Keratinocyte (primary cell): ENCODE measurements at regions not wholly inside any gene's neighbourhood (a gene's known extent, or its start where the extent isn't known, plus 50 kb on each side); places are given as distances from the start of the nearest gene placed in this dataset.

Experiments used
- DNase-seq: peaks from one replicate; pipeline ENCODE4 v3.0.0-alpha.2; 2011; ENCODE audit warnings: low read depth, missing footprints, low spot score
- FAIRE-seq: peaks from 2 replicates; lab custom pipeline; 2011; peaks lifted over from hg19 to GRCh38; lab: Jason Lieb, UNC
- H2AFZ ChIP-seq: 2 replicates; pipeline ENCODE4 v1.6.0; 2012; ENCODE audit warnings: low read length, control low read depth, inconsistent platforms; ENCODE audit not compliant: control insufficient read depth
- H3K27ac ChIP-seq: 2 replicates; pipeline ENCODE4 v1.5.1; 2011; ENCODE audit warnings: low read length; ENCODE audit not compliant: control insufficient read depth, insufficient read depth
- H3K27me3 ChIP-seq: 3 replicates; pipeline ENCODE4 v1.6.0; 2011; ENCODE audit warnings: low read length; ENCODE audit not compliant: control insufficient read depth, insufficient read depth; ENCODE audit errors: extremely low read depth
- H3K36me3 ChIP-seq, 2 experiments: 2 replicates in 1 of 2; 3 replicates in 1 of 2; pipeline ENCODE4 v1.5.1; 2011; ENCODE audit warnings: low read length in 2 of 2, mild to moderate bottlenecking in 1 of 2; ENCODE audit not compliant: control insufficient read depth in 2 of 2, insufficient read depth in 2 of 2; ENCODE audit errors: extremely low read depth in 1 of 2
- H3K4me1 ChIP-seq: 3 replicates; pipeline ENCODE4 v1.5.1; 2011; ENCODE audit warnings: low read length; ENCODE audit not compliant: control insufficient read depth, insufficient read depth; ENCODE audit errors: extremely low read depth
- H3K4me2 ChIP-seq: 3 replicates; pipeline ENCODE4 v1.6.0; 2011; ENCODE audit warnings: low read depth, low read length; ENCODE audit not compliant: control insufficient read depth, insufficient read depth; ENCODE audit errors: extremely low read depth
- H3K4me3 ChIP-seq, 3 experiments: fragments of 200-600 bp in 1 of 3; sonication (generic) in 1 of 3; 2 replicates in 2 of 3; 3 replicates in 1 of 3; pipeline ENCODE4 v1.5.1; 2011 to 2016; ENCODE audit warnings: low read length in 3 of 3, mild to moderate bottlenecking in 3 of 3, control low read depth in 2 of 3, inconsistent platforms in 1 of 3, low read depth in 1 of 3, mixed read lengths in 1 of 3, mixed run types in 1 of 3, moderate library complexity in 1 of 3; ENCODE audit not compliant: control insufficient read depth in 2 of 3, insufficient read depth in 2 of 3; ENCODE audit errors: extremely low read depth in 1 of 3
- H3K79me2 ChIP-seq: 2 replicates; pipeline ENCODE4 v1.6.0; 2012; ENCODE audit warnings: low read length; ENCODE audit not compliant: control insufficient read depth, insufficient read depth
- H3K9ac ChIP-seq: 3 replicates; pipeline ENCODE4 v1.6.0; 2011; ENCODE audit warnings: low read length; ENCODE audit not compliant: control insufficient read depth, insufficient read depth; ENCODE audit errors: extremely low read depth
- H3K9me1 ChIP-seq: 3 replicates; pipeline ENCODE4 v1.6.0; 2011; ENCODE audit warnings: low read length; ENCODE audit not compliant: control insufficient read depth, insufficient read depth; ENCODE audit errors: extremely low read depth
- H3K9me3 ChIP-seq: 2 replicates; pipeline ENCODE4 v1.5.1; 2012; ENCODE audit warnings: low read depth, low read length; ENCODE audit not compliant: control insufficient read depth
- H4K20me1 ChIP-seq: 3 replicates; pipeline ENCODE4 v1.6.0; 2011; ENCODE audit warnings: low read length; ENCODE audit not compliant: control insufficient read depth, insufficient read depth; ENCODE audit errors: extremely low read depth
- EZH2 ChIP-seq: IDR thresholded peaks from one replicate; pipeline ENCODE4 v1.6.1; 2012; ENCODE audit warnings: inconsistent platforms, mild to moderate bottlenecking, low read length, moderate library complexity
- dilution Hi-C: fragments of 300-500 bp; cut with MboI; formaldehyde crosslinking; loops from one replicate; pipeline ENCODE4 v1.7.0; 2020; ENCODE audit warnings: low sequenced_read_pairs; ENCODE audit not compliant: extremely low pct_ligation_motif_present
- TF ChIP-seq, protein P1 (sequence below), 3 experiments: IDR thresholded peaks in 1 of 3; conservative IDR thresholded peaks in 1 of 3; optimal IDR thresholded peaks in 1 of 3; 2 replicates in 2 of 3; 3 replicates in 1 of 3; pipeline versions ENCODE3 to v1.5.1; 2011; ENCODE audit warnings: low read length in 3 of 3, mild to moderate bottlenecking in 3 of 3, moderate library complexity in 2 of 3, control low read depth in 1 of 3, inconsistent platforms in 1 of 3; ENCODE audit not compliant: insufficient read depth in 2 of 3; ENCODE audit errors: extremely low read depth in 1 of 3

- DNase-seq (no peak), FAIRE-seq (no peak)
- no peak overlapping the region for H3K27ac ChIP-seq
- H3K4me2 ChIP-seq: no peak overlapping the region
- no peaks in the 10 kb centered on the region for H3K79me2 ChIP-seq
- dilution Hi-C loops: no loop called here
- no peak overlapping the region for H2AFZ ChIP-seq
- no peaks in the 10 kb centered on the region for H3K36me3 ChIP-seq
- TF ChIP-seq EZH2: no peak
- TF ChIP-seq, protein P1, sequence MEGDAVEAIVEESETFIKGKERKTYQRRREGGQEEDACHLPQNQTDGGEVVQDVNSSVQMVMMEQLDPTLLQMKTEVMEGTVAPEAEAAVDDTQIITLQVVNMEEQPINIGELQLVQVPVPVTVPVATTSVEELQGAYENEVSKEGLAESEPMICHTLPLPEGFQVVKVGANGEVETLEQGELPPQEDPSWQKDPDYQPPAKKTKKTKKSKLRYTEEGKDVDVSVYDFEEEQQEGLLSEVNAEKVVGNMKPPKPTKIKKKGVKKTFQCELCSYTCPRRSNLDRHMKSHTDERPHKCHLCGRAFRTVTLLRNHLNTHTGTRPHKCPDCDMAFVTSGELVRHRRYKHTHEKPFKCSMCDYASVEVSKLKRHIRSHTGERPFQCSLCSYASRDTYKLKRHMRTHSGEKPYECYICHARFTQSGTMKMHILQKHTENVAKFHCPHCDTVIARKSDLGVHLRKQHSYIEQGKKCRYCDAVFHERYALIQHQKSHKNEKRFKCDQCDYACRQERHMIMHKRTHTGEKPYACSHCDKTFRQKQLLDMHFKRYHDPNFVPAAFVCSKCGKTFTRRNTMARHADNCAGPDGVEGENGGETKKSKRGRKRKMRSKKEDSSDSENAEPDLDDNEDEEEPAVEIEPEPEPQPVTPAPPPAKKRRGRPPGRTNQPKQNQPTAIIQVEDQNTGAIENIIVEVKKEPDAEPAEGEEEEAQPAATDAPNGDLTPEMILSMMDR (optimal IDR thresholded peaks at IDR 0.05 in 1 of 3, IDR thresholded peaks at IDR 0.05 in 1 of 3, conservative IDR thresholded peaks at IDR 0.05 in 1 of 3; ENCODE audit: extremely low read depth in 1 of 3, insufficient read depth in 2 of 3, low read length in 3 of 3): no peak
- no peaks in the 10 kb centered on the region for H3K9me1 ChIP-seq
- no peaks in the 10 kb centered on the region for H4K20me1 ChIP-seq
- peaks cover 58% of the 10 kb centered on the region for H3K27me3 ChIP-seq
- H3K9me3 ChIP-seq: no peaks in the 10 kb centered on the region
- no peak overlapping the region for H3K9ac ChIP-seq
- no peak overlapping the region for H3K4me3 ChIP-seq
- peaks cover 4% of the 10 kb centered on the region for H3K4me1 ChIP-seq
These were observed 95.8 kb downstream of the SEC61G start for GRCh38 chr7:54663186-54663585.

DNA sequence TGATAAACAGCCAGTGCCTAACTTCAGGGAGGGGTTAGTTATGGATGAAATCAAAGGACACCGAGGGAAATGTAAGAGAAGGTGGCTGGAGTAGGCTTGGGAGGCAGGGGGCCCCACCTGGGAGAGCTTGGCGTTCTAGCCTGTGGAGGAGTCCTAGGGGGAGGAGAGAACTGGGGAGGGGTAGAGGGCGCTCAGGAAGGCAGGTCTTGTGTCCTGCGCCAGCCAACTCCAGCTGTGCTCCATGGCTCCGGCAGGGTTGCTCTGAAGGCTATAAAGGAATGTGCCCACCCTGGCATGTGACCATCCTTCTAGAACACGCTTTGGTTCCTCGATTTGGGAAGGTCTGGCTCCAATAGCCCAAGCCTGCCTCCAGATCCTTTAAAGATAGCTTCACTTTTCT is 96.3 kb downstream of the SEC61G start:
- dilution Hi-C loops: no loop called here
- Histone ChIP-seq H3K27ac (no peak overlapping the region), H3K79me2 (no peaks in the 10 kb centered on the region), H3K9me3 (no peaks in the 10 kb centered on the region), H3K27me3 (peaks cover 58% of the 10 kb centered on the region), H3K4me1 (peaks cover 4% of the 10 kb centered on the region), H3K9me1 (no peaks in the 10 kb centered on the region), H3K9ac (no peak overlapping the region), H3K4me3 (no peak overlapping the region), H3K36me3 (no peaks in the 10 kb centered on the region), H3K4me2 (no peak overlapping the region), H4K20me1 (no peaks in the 10 kb centered on the region), H2AFZ (no peak overlapping the region)
- DNase-seq (no peak), FAIRE-seq (no peak)
- no peak for TF ChIP-seq EZH2
- TF ChIP-seq, protein P1 (optimal IDR thresholded peaks at IDR 0.05 in 1 of 3, IDR thresholded peaks at IDR 0.05 in 1 of 3, conservative IDR thresholded peaks at IDR 0.05 in 1 of 3; ENCODE audit: extremely low read depth in 1 of 3, insufficient read depth in 2 of 3, low read length in 3 of 3): no peak
